HG02623 (cell line): ENCODE measurements at regions not wholly inside any gene's neighbourhood (a gene's known extent, or its start where the extent isn't known, plus 50 kb on each side); places are given as distances from the start of the nearest gene placed in this dataset.

Source experiments
- ATAC-seq: cut with Tn5 transposase; IDR thresholded peaks from one replicate; pipeline ENCODE4 v1.9.1; 2021; ENCODE audit warnings: moderate library complexity; ENCODE audit not compliant: unreplicated experiment

DNA sequence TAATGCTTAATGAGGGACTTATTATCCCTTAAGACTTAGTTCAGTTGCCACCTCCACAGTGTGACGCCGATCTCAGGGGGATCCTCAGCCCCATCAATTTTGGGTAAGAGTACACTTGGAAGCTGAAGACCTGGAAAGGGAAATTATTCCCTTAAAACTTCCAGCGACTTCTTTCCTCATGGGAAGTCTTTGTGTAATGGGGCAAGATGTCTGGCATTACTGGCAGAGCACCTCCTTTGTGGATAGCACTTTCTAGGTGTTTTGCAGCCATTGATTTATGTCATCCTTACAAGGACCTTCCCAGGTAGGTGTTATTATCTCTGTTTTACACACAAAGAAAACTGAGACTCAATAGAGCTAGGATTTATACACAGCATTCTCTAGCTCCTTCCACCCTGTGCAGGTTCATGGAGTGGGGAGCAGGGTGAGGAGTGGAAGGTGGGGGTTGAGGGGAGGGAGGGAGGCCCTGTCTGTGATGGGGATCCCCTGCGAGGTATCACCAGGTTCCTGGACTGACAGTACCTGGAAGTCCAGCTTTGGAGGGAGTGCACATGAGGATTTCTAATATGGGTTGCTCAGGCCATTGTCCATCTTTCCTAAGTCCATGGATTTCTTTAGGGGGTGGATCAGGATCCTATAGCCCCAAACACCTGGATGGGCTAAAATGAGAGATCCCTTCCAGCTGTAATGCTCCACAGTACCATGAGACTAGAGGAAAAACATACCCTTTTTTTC is 79.4 kb downstream of the MYCN start:
- ATAC-seq: no peak

GRCh38 chr2:16019060-16019480 is 78.7 kb downstream of the MYCN start:
- no peak for ATAC-seq

GRCh38 chr2:16018277-16019059 is 78.1 kb downstream of the MYCN start:
- no peak for ATAC-seq

GRCh38 chr2:16016282-16016681 is 75.9 kb downstream of the MYCN start:
- no peak for ATAC-seq

- ATAC-seq: no peak
These were observed 75.5 kb downstream of the MYCN start for GRCh38 chr2:16015903-16016265.

- ATAC-seq: no peak
These were observed 75.0 kb downstream of the MYCN start for GRCh38 chr2:16015210-16015902.

DNA sequence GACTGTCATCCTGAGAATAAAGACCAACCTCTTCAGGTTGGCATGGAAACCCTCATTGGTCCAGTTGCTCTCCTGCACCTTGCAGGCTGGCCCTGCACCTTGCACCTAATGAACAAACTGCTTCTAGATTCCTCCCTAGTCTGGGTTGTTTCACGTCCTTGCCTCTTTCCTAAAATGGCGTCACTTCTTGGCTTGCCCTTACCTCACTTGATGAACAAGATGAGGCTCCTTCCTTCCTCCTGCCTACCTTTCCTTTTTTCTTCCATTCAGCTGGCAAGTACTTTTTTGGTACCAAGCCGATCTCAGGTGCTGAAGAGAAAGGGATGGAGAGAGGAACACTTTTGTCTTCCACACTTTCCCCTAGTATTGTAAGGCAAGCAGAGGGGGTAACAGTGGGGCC is 74.5 kb downstream of the MYCN start:
- no peak for ATAC-seq

GRCh38 chr2:16014041-16014787 is 73.9 kb downstream of the MYCN start:
- ATAC-seq: no peak

DNA sequence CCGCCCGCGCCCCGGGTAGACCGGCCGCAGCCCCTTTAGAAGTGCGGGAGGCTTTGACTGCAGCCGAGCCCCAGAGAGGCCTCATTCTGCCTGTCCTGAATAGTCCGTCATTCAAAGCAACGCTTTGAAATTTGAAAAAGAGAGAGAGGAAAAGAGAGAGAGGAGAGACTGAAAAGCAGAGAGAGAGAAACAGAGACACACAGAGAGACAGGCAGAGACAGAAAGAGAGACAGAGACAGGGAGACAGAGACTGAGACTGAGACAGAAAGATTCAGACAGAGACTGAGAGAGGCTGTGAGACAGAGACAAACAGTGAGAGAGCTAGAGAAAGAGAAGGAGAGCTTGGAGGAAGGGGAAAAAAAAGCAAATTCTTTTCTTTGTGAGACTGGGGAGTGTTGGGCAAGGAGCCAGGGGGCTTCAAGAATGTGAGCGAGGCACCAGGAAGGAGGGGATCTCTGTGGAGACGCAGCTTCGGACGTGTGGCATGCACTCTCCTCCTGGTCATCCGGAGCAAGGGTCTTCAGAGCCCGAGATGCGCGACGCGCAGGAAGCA is 73.1 kb downstream of the MYCN start:
- ATAC-seq: no peak

- ATAC-seq: no peak
These were observed 72.4 kb downstream of the MYCN start for GRCh38 chr2:16012626-16013358.

- ATAC-seq: no peak
These were observed 71.8 kb downstream of the MYCN start for GRCh38 chr2:16012029-16012596.

GRCh38 chr2:16011621-16011960 is 71.2 kb downstream of the MYCN start:
- ATAC-seq: no peak

GRCh38 chr2:16010951-16011620 is 70.7 kb downstream of the MYCN start:
- ATAC-seq: no peak

DNA sequence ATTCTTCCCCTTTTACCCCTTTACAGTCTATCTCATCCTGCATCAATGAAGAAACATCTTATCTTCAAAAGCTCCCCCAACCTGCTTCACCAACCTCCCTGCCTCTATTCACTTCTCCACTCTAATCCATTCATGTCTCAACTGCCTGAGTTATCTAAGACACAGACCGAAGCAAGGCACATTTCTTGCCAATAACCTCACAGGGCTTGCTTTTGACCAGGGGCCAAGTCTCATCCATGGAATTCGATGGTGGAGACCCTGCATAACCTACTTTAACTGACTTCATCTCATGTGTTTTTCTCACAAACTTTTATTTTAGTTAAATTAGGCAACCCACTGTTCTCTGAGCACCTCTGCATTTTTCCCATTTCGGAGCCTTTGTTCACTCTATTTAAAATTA is 69.7 kb downstream of the MYCN start:
- ATAC-seq: no peak

GRCh38 chr2:16009560-16009959 is 69.2 kb downstream of the MYCN start:
- no peak for ATAC-seq

GRCh38 chr2:16008856-16009255 is 68.5 kb downstream of the MYCN start:
- ATAC-seq: no peak

- ATAC-seq: no peak
These were observed 68.0 kb downstream of the MYCN start for GRCh38 chr2:16008331-16008850.

- no peak for ATAC-seq
These were observed 67.0 kb downstream of the MYCN start for GRCh38 chr2:16007167-16007934.
